Chondrocyte (in vitro differentiated cells): ENCODE measurements at regions not wholly inside any gene's neighbourhood (a gene's known extent, or its start where the extent isn't known, plus 50 kb on each side); places are given as distances from the start of the nearest gene placed in this dataset.
A peak's percentile ranks its signal among the peaks of the same experiment; 100 is the strongest.

ENCODE experiments used
- DNase-seq: peaks from one replicate; pipeline ENCODE4 v3.0.0; 2021; ENCODE audit warnings: mixed read lengths, low spot score
- H3K27ac Mint-ChIP-seq: one replicate; pipeline ENCODE4 v1.8.0; 2021; ENCODE audit warnings: mild to moderate bottlenecking, moderate library complexity, mixed read lengths; ENCODE audit not compliant: unreplicated experiment
- H3K27me3 Mint-ChIP-seq: 2 replicates; pipeline ENCODE4 v1.8.0; 2021; ENCODE audit warnings: low read depth, mixed read lengths
- H3K36me3 Mint-ChIP-seq: 2 replicates; pipeline ENCODE4 v1.8.0; 2021; ENCODE audit warnings: low read depth, mixed read lengths
- H3K4me1 Mint-ChIP-seq: 2 replicates; pipeline ENCODE4 v1.8.0; 2021; ENCODE audit warnings: low read depth, mild to moderate bottlenecking, mixed read lengths
- H3K4me3 Mint-ChIP-seq: one replicate; pipeline ENCODE4 v1.8.0; 2021; ENCODE audit warnings: mild to moderate bottlenecking, moderate library complexity, mixed read lengths; ENCODE audit not compliant: unreplicated experiment
- H3K9me3 Mint-ChIP-seq: 2 replicates; pipeline ENCODE4 v1.8.0; 2021; ENCODE audit warnings: low read depth, mixed read lengths
- TF ChIP-seq, protein P1 (sequence below): fragments of 200-600 bp; sonication (generic); IDR thresholded peaks from 2 replicates; pipeline ENCODE4 v1.5.0; 2021; ENCODE audit warnings: antibody characterized with exemption, mild to moderate bottlenecking, moderate library complexity

DNA sequence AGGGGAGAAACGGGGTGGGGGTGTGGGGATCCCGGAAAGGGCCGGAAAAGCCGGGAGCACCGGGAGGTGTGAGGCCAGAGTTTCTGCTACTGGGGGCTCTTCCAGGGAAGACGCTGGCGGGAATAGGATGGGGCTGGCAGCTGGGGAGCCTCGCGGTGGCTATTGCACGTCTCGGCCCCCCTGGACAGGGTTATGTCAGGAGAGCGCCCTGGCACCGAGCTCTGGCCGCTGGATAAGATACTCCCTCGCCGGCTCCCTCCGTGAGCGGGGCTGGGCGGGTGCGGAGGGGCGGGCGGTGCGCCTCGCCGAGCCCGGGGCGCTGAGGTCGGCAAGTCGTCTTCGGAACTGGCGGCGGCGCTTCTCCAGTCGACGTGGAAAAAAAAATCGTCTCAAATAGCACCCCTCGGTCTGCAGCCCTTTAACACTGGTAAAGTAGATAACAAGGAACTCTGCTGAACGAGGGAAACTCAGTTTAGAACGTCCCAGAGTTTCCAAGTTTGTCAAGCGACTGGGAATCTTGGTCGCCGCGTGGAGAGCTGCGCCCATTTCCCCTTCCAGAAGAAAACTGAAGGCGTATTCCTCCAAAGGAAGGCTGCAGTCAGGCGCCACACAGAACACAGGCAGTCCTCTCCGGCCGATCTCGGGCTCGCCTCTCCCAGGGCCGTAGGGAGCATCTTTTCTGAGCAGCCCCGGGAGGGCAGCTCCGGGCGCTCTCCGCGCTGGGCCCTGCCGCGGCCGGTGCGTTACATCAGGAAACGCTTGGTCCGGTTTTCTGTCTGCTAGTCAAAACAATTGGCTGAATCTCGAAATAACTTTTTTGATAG, 115.1 kb downstream of the KCNRG start:
- DNase-seq: peak; percentile 81

DNA sequence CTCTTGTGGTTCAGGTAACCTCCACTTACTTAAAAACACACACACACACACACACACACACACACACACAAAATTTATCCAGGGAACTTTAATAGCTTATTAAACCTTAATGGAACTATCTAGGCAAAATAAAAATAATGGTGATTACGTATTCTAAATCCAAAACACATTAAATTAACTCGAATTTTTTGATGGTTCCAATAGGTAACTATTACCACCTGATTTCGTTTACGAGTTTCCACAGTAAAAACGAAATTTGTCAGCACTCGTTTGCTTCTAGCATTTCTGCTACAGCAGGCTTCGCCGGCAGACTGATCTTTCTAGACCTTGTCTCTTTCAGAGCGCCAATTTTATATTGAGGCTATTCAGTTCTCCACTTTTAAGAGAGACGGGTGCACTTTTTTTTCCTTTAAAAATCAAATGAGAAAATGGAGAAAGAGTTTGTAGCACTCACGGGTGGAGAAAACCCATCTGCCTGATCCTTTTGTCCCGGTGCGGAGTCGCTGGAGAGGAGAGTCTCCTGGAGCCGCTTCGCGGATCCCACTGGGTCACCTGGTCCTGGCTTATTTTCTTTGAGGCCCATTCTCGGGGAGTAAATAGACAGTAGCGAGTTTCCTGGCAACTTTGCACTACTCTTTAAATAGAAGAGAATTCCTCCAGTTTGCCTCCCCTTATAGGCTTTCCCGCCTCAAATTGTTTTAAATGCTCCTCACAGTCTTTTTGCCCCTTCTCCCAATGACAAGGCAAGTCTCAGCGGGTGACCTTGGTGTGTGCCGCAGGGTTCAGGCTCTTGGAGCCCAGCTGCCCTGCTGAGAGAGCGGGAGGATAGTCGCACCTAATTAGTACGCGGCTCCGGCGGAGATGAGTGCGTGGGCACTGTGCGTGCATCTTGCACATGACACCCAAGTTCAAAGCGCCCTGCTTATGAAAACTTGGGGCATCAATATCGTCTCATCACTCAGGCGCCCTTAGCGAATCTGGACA, 117.0 kb downstream of the KCNRG start:
- peak overlapping the region; percentile 31 for H3K4me3 Mint-ChIP-seq
- no peaks in the 10 kb centered on the region for H3K36me3 Mint-ChIP-seq
- H3K9me3 Mint-ChIP-seq: no peaks in the 10 kb centered on the region
- peaks cover 27% of the 10 kb centered on the region for H3K27me3 Mint-ChIP-seq
- peaks cover 28% of the 10 kb centered on the region for H3K4me1 Mint-ChIP-seq
- TF ChIP-seq, protein P1, sequence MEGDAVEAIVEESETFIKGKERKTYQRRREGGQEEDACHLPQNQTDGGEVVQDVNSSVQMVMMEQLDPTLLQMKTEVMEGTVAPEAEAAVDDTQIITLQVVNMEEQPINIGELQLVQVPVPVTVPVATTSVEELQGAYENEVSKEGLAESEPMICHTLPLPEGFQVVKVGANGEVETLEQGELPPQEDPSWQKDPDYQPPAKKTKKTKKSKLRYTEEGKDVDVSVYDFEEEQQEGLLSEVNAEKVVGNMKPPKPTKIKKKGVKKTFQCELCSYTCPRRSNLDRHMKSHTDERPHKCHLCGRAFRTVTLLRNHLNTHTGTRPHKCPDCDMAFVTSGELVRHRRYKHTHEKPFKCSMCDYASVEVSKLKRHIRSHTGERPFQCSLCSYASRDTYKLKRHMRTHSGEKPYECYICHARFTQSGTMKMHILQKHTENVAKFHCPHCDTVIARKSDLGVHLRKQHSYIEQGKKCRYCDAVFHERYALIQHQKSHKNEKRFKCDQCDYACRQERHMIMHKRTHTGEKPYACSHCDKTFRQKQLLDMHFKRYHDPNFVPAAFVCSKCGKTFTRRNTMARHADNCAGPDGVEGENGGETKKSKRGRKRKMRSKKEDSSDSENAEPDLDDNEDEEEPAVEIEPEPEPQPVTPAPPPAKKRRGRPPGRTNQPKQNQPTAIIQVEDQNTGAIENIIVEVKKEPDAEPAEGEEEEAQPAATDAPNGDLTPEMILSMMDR: no peak
- DNase-seq: no peak
- no peak overlapping the region for H3K27ac Mint-ChIP-seq

More for the DNA sequence above, 115.1 kb downstream of the KCNRG start:
- no peaks in the 10 kb centered on the region for H3K36me3 Mint-ChIP-seq
- H3K9me3 Mint-ChIP-seq: no peaks in the 10 kb centered on the region
- peak overlapping the region; percentile 79 for H3K4me3 Mint-ChIP-seq
- H3K27ac Mint-ChIP-seq: peak overlapping the region; percentile 80
- TF ChIP-seq, protein P1: no peak
- peaks cover 39% of the 10 kb centered on the region for H3K4me1 Mint-ChIP-seq
- H3K27me3 Mint-ChIP-seq: peaks cover 27% of the 10 kb centered on the region

DNA sequence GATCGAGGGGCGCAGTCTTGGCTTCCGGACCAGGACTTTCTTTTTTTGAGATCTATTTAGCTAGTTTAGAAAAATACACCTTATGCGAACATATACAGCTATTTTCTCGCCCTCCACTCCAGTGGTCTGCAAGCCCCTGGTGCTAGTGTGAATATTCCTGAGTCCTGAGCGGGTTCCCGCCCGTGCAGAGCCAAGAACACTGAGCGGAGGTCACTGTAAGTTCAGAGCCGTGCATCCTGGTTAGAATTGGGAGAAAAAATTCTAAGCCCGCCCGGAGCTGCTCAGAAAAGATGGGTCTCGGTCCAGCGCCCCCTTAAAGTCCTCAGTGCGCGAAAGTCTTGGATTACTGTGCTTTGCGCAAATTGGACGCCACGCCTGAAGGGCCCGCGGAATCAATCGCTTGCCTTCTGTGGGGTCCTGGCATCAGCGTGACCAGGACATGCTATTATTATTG, 117.7 kb downstream of the KCNRG start:
- no peak for DNase-seq
- TF ChIP-seq, protein P1: no peak
- Mint-ChIP-seq H3K9me3 (no peaks in the 10 kb centered on the region), H3K4me1 (peaks cover 27% of the 10 kb centered on the region), H3K4me3 (peak overlapping the region; percentile 31), H3K27ac (no peak overlapping the region), H3K27me3 (peaks cover 27% of the 10 kb centered on the region), H3K36me3 (no peaks in the 10 kb centered on the region)

DNA sequence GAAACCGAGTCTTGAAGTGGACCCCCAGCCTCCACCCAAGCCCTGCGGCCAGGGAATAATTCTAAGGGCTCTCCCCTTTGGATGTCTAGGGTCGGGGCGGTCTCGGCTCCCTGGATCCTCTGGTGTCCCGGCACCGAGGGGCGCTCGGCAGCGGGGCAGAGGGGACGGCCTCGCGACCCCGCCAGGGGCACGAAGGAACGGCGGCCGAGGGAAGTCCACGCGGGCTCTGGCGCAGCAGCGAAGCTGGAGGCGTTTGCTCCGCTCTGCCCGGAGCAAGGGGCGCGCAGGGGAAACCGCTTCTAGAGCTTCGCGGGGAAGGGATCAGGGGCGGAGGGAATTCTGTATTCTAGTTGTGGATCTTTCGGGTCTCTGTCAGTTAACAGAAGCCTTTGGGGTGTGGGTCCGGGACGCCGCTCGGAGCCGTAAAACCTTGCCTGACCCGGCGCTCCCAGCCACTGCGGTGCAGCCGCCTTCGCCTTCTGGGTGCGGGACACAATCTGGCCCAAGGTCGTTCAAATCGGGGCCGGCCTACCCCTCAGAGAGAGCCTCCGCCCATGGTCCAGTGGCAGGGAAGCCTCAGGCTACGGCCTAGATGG, 118.2 kb downstream of the KCNRG start:
- Mint-ChIP-seq H3K27ac (no peak overlapping the region), H3K36me3 (no peaks in the 10 kb centered on the region), H3K4me1 (peaks cover 27% of the 10 kb centered on the region), H3K27me3 (peaks cover 26% of the 10 kb centered on the region), H3K4me3 (no peak overlapping the region), H3K9me3 (no peaks in the 10 kb centered on the region)
- DNase-seq: no peak
- TF ChIP-seq, protein P1: no peak

DNA sequence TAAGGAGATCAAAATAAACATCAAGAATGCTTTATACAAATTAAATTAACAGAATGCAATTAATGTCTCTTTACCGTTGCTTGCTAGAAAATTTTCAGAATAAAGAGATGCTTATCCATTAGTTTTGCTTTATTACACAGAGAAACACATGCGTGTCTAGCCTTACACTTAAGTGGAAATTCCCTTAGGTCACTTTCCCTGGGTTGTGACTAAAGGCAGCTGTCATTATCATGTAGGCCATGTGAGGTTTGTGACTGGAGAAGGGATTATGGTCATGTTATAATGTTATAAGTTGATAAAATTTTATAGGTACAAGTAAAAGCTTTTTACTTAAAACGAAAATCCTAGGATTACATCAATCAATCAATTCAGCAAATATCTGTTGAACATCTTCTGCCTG, 121.0 kb downstream of the KCNRG start:
- TF ChIP-seq, protein P1: no peak
- H3K36me3 Mint-ChIP-seq: no peaks in the 10 kb centered on the region
- no peak overlapping the region for H3K27ac Mint-ChIP-seq
- H3K4me3 Mint-ChIP-seq: no peak overlapping the region
- DNase-seq: no peak
- H3K4me1 Mint-ChIP-seq: peaks cover 9% of the 10 kb centered on the region
- H3K9me3 Mint-ChIP-seq: no peaks in the 10 kb centered on the region
- peaks cover 18% of the 10 kb centered on the region for H3K27me3 Mint-ChIP-seq
